GM12875 (cell line): ENCODE measurements at regions not wholly inside any gene's neighbourhood (a gene's known extent, or its start where the extent isn't known, plus 50 kb on each side); places are given as distances from the start of the nearest gene placed in this dataset.

Experiments used
- H3K4me3 ChIP-seq: one replicate; pipeline ENCODE4 v1.5.1; 2011; ENCODE audit warnings: low read depth, low read length, control low read depth
- CTCF ChIP-seq: IDR thresholded peaks from 2 replicates; pipeline ENCODE4 v1.5.1; 2011; ENCODE audit warnings: low read depth, mild to moderate bottlenecking, control low read depth, inconsistent platforms, low read length, moderate library complexity, borderline replicate concordance; ENCODE audit not compliant: insufficient read depth

- no peak for TF ChIP-seq CTCF
- no peak overlapping the region for H3K4me3 ChIP-seq
Measured at GRCh38 chr10:29797616-29798015, 162.8 kb upstream of the SVIL start.

GRCh38 chr10:29795850-29796249 is 161.1 kb upstream of the SVIL start:
- H3K4me3 ChIP-seq = no peak overlapping the region
- no peak for TF ChIP-seq CTCF

- H3K4me3 ChIP-seq = no peak overlapping the region
- no peak for TF ChIP-seq CTCF
Measured at GRCh38 chr10:29794776-29795611, 160.2 kb upstream of the SVIL start.

- H3K4me3 ChIP-seq = no peak overlapping the region
- no peak for TF ChIP-seq CTCF
Measured at GRCh38 chr10:29791773-29792172, 157.0 kb upstream of the SVIL start.

- TF ChIP-seq CTCF = no peak
- H3K4me3 ChIP-seq = no peak overlapping the region
Measured at GRCh38 chr10:29790207-29790606, 155.4 kb upstream of the SVIL start.

GRCh38 chr10:29788113-29788512 is 153.3 kb upstream of the SVIL start:
- no peak for TF ChIP-seq CTCF
- H3K4me3 ChIP-seq = no peak overlapping the region

GRCh38 chr10:29785701-29786100 is 150.9 kb upstream of the SVIL start:
- TF ChIP-seq CTCF = no peak
- H3K4me3 ChIP-seq = no peak overlapping the region
